ENCODE measurements at regions not wholly inside any gene's neighbourhood (a gene's known extent, or its start where the extent isn't known, plus 50 kb on each side); places are given as distances from the start of the nearest gene placed in this dataset.

DNA sequence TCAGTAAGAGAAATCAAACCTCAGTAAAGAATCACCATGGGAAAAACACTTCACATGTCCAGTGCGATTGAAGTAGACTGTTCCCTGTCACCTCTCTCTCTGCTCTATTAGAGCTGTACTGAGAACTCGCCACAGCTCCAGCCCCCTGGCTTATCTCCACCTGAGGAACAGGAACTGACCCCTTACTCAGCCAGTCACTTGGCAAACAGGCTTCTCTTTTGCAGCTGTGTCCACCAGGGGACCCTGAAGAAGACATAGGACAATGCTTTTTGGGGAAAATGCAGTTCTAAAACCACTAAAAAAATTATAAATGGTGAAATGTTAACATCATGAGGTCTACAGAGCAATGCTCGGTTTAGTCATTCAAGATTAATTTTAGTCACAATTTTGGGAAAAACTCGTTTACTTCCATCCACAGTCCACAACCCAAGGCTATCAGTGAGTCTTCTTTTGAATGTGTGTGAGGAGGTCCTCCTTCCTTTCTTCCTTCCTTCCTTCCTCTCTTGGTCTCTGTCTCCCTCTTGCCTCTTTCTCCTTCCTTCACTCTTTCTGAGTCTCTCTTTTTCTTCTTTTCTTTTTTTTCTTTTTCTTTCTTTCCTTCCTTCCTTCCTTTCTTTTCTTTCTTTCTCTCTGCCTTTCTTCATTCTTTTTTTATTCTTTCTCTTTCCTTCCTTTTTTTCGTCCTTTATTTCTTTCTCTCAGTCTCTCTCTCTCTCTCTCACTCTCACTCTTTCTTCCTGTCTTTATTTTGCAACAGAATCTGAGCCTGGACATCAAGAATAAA, 1189.5 kb upstream of the TMEM132C start:
- in situ Hi-C loops (cut with MboI; ENCODE audit: low sequenced_read_pairs, unreplicated experiment) = no loop called here
- TF ChIP-seq, protein P1, sequence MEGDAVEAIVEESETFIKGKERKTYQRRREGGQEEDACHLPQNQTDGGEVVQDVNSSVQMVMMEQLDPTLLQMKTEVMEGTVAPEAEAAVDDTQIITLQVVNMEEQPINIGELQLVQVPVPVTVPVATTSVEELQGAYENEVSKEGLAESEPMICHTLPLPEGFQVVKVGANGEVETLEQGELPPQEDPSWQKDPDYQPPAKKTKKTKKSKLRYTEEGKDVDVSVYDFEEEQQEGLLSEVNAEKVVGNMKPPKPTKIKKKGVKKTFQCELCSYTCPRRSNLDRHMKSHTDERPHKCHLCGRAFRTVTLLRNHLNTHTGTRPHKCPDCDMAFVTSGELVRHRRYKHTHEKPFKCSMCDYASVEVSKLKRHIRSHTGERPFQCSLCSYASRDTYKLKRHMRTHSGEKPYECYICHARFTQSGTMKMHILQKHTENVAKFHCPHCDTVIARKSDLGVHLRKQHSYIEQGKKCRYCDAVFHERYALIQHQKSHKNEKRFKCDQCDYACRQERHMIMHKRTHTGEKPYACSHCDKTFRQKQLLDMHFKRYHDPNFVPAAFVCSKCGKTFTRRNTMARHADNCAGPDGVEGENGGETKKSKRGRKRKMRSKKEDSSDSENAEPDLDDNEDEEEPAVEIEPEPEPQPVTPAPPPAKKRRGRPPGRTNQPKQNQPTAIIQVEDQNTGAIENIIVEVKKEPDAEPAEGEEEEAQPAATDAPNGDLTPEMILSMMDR (IDR thresholded peaks at IDR 0.05; ENCODE audit: borderline replicate concordance, control extremely low read depth, extremely low read depth, insufficient read depth, missing control alignments) = no peak
- DNase-seq (ENCODE audit: low spot score) = no peak

DNA sequence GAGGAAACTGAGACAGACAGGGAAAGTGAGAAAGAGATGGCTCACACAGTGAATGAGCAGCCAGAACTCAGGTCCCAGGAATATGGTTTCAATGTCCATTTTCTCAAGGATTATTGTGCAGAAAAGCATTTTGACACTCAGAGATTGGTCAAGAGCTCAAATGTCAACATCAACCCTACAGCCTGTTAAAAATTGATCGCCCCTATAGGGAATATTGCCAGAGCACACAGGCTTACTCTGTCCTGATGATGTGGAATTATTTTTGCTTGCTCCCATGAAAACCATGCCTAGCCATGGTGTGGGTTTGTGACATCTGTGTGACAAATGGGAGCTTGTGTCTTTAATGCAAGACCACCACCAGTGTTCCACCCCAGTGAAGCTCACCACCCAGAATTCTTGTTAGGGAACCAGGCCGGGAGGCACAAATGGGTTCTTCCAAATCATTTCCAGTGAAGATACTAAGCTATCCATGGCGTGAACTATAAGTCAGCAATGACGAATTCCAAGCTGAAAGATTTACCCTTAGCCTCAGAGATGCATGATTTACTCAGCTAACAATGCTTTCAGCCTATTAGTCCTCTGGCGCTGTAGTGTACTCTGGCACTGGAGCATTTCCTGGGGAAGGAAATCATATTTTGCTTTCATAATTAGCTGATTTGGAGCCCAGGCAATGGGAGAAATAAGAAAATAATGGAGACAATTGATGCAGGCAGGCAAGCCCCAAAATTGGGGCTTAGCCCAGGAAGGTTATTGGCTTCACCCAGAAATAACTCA, 1188.2 kb upstream of the TMEM132C start:
- in situ Hi-C loops (cut with MboI; ENCODE audit: low sequenced_read_pairs, unreplicated experiment) = no loop called here

DNA sequence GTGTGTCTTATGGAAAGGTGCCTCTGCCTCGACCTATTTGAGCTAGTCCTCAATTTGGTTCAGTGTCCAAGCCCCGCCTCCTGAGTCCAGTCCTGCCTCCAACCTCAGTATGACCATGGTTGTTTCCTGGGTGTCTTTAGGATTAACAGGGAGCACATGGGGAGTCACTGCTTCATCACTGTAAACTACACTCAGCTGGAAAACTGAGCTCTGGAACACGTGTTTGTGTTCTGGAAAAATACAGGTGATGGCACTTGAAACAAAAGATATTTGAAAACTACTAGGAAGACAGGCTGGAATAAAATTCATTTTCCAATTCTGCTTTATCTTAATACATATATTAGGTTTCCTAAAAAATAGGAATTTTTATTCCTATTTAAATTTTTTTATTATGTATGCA, 1187.3 kb upstream of the TMEM132C start:
- in situ Hi-C loops (cut with MboI; ENCODE audit: low sequenced_read_pairs, unreplicated experiment) = no loop called here
- no peak for DNase-seq (ENCODE audit: low spot score)
- TF ChIP-seq, protein P1 (IDR thresholded peaks at IDR 0.05; ENCODE audit: borderline replicate concordance, control extremely low read depth, extremely low read depth, insufficient read depth, missing control alignments) = no peak

More for the DNA sequence above, 1188.2 kb upstream of the TMEM132C start:
- TF ChIP-seq, protein P1 (IDR thresholded peaks at IDR 0.05; ENCODE audit: borderline replicate concordance, control extremely low read depth, extremely low read depth, insufficient read depth, missing control alignments) = no peak
- no peak for DNase-seq (ENCODE audit: low spot score)

DNA sequence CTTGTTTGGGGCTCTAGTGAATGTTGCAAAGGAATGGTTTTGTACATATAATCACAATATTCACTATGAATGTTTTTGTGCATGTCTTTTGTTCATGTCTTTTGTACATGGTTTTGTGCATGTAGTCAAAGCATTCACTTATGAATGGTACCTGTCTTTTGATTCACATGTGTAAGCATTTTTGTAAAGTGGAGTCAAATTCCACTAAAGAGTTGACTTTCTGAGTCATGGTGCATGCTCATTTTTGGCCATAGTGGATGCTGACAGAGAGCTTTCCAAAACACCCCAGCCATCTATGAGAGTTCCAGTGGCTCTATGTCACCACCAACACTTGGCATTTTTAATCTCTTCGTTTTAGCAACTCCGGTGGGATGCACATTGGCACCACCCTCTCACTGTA, 1185.9 kb upstream of the TMEM132C start:
- no peak for DNase-seq (ENCODE audit: low spot score)
- in situ Hi-C loops (cut with MboI; ENCODE audit: low sequenced_read_pairs, unreplicated experiment) = no loop called here
- TF ChIP-seq, protein P1 (IDR thresholded peaks at IDR 0.05; ENCODE audit: borderline replicate concordance, control extremely low read depth, extremely low read depth, insufficient read depth, missing control alignments) = no peak

DNA sequence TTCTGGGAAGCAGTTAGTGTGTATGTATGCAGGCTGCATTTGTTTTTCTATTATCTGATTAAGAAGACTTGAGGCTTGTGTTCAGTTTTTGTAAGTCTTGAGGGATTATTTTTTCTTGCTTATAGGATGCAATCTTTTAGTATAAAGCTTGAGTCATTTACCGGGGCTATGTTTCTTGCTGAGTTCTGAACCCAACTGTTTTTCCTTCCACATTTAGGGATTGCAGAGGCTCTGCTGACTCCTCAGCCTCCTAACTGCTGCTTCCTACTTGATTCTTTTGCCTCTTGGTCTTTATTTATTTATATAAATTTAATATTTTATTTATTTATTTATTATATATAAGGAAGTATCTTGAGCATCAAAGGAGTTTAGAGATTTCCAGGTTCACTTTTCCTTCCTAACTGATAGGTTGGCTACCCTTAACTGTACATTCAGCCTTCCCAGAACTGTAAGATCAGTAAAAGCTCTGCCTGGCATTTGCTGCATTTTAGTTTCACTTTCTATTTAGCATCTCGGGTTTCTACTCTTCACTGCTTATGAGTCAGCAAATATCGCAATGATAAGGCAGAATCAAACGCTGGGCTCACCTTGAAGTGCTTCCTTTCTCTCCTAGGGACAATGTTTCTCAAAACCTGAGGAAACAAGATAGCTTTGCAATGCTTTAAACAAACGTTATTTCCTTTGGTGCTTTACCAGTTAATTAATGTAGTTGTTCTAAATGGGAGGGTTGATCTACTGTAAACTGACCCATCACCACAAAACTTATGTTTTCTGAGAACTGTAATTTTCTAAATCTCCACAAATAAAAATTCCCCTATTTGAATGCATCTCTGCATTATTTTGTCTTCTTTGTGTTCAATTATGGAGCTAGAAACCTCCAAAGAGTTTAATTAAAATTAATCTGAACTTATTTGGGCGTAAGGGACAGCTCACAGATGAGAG, 1183.7 kb upstream of the TMEM132C start:
- in situ Hi-C loops (cut with MboI; ENCODE audit: low sequenced_read_pairs, unreplicated experiment) = no loop called here
- peak; percentile 47 for DNase-seq (ENCODE audit: low spot score)
- TF ChIP-seq, protein P1 (IDR thresholded peaks at IDR 0.05; ENCODE audit: borderline replicate concordance, control extremely low read depth, extremely low read depth, insufficient read depth, missing control alignments) = no peak

DNA sequence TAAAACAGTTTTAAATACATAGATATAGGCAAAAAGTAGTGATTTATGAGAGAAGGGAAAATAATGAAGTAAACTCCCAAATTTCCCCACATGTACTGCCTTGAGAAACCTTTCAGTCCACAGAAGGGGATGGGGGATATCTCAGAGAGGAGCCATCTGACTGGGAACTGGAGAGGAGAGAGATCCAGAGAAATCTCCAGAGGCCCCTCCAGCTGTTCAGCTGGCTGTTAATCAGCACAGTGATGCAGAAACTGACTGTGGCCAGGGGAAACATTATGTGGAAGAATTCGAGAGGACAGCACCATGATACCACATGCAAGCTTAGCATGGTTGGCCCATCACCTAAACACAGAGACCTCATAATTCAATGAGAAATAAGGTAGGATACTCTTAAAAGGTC, 1165.9 kb upstream of the TMEM132C start:
- TF ChIP-seq, protein P1 (IDR thresholded peaks at IDR 0.05; ENCODE audit: borderline replicate concordance, control extremely low read depth, extremely low read depth, insufficient read depth, missing control alignments) = no peak
- in situ Hi-C loops (cut with MboI; ENCODE audit: low sequenced_read_pairs, unreplicated experiment) = no loop called here
- DNase-seq (ENCODE audit: low spot score) = no peak

Data from GM13976 (cell line).